Breast epithelium (tissue), 3 donors: ENCODE measurements at regions not wholly inside any gene's neighbourhood (a gene's known extent, or its start where the extent isn't known, plus 50 kb on each side); places are given as distances from the start of the nearest gene placed in this dataset.

Experiments used
- CTCF ChIP-seq, 3 donors: fragments of 450-650 bp; IDR thresholded peaks; one replicate each; pipeline ENCODE4 v1.5.1; 2016 to 2017; ENCODE audit warnings: antibody characterized with exemption in 3 of 3, mild to moderate bottlenecking in 3 of 3, moderate library complexity in 3 of 3
- POLR2A ChIP-seq: fragments of 450-650 bp; IDR thresholded peaks from one replicate; pipeline ENCODE4 v1.6.1; 2016; ENCODE audit warnings: antibody characterized with exemption, mild to moderate bottlenecking, moderate library complexity

GRCh38 chr14:49497725-49498348, 88.3 kb downstream of the RPS29 start:
- TF ChIP-seq CTCF (IDR thresholded peaks at IDR 0.05) (peak; percentile 76 to 80 (median 80)), POLR2A (no peak)
